Astrocyte of the cerebellum (primary cell): ENCODE measurements at regions not wholly inside any gene's neighbourhood (a gene's known extent, or its start where the extent isn't known, plus 50 kb on each side); places are given as distances from the start of the nearest gene placed in this dataset.

Source experiments
- DNase-seq: peaks from one replicate; pipeline ENCODE4 v3.0.0-alpha.2; 2011; ENCODE audit warnings: low read depth
- H3K4me3 ChIP-seq: 2 replicates; pipeline ENCODE4 v1.5.1; 2011; ENCODE audit warnings: mild to moderate bottlenecking, low read depth, low read length, moderate library complexity
- CTCF ChIP-seq: IDR thresholded peaks from 2 replicates; pipeline ENCODE4 v1.5.1; 2012; ENCODE audit warnings: low read length, low read depth, moderate library complexity, mild to moderate bottlenecking; ENCODE audit errors: missing control alignments
- in situ Hi-C: cut with HindIII; loops from 2 replicates; pipeline ENCODE4 v1.10.0; 2017; ENCODE audit warnings: low sequenced_read_pairs

GRCh38 chr11:106468086-106468485, 390.6 kb downstream of the AASDHPPT start:
- no peak for TF ChIP-seq CTCF
- in situ Hi-C loops: no loop called here
- no peak overlapping the region for H3K4me3 ChIP-seq
- DNase-seq: no peak

GRCh38 chr11:106468531-106468930, 391.1 kb downstream of the AASDHPPT start:
- no peak for TF ChIP-seq CTCF
- no peak overlapping the region for H3K4me3 ChIP-seq
- in situ Hi-C loops: no loop called here
- DNase-seq: no peak

GRCh38 chr11:106470230-106470629, 392.8 kb downstream of the AASDHPPT start:
- in situ Hi-C loops: no loop called here
- no peak for TF ChIP-seq CTCF

GRCh38 chr11:106471276-106471675, 393.8 kb downstream of the AASDHPPT start:
- DNase-seq: no peak
- in situ Hi-C loops: no loop called here
- no peak overlapping the region for H3K4me3 ChIP-seq
- TF ChIP-seq CTCF: no peak

More at GRCh38 chr11:106470230-106470629, 392.8 kb downstream of the AASDHPPT start:
- H3K4me3 ChIP-seq: no peak overlapping the region
- DNase-seq: no peak

GRCh38 chr11:106473089-106473722, 395.7 kb downstream of the AASDHPPT start:
- TF ChIP-seq CTCF: no peak
- no peak overlapping the region for H3K4me3 ChIP-seq
- DNase-seq: no peak
- in situ Hi-C loops: no loop called here

GRCh38 chr11:106474274-106474673, 396.8 kb downstream of the AASDHPPT start:
- in situ Hi-C loops: no loop called here
- H3K4me3 ChIP-seq: no peak overlapping the region
- no peak for DNase-seq
- TF ChIP-seq CTCF: no peak
